ENCODE measurements at regions not wholly inside any gene's neighbourhood (a gene's known extent, or its start where the extent isn't known, plus 50 kb on each side); places are given as distances from the start of the nearest gene placed in this dataset.

DNA sequence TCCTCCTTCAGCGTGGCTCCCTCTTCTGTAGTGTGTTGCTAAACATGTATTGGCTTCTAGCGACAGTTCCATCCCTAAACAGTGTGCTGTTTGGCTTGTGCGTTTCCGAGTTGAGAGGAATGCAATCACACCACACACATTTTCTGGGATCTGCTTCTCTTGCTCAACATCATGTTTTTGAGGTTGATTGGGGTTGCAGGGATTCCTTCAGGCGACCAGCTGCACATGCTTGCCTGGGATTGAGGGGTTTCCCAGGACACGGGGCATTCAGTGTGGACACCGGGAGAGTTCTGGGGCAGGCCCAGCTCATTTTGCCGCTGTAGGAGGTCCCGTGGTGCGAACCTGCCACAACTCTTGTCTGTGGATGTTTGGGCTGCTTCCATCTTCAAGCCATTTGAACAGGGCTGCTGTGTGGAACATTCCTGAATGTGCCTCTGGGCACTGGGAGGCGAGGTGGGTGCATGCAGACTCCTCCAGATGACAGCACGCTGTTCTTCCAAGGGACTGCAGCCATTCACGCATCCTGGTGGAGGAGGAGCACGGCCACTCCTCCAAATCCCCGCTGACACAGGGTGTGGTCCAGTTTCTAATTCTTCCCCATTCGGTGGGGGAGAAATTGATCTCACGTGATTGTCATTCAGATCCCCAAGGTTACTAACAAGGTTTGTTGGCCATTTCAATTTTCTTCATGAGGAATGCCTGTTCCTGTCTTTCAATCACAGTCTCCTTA lies 82.8 kb downstream of the PLXNA1 start:
- Histone ChIP-seq H3K4me3 (no peak overlapping the region), H3K9ac (no peak overlapping the region), H3K36me3 (no peaks in the 10 kb centered on the region), H3K27ac (no peak overlapping the region), H3K27me3 (no peaks in the 10 kb centered on the region), H3F3A (ENCODE audit: low read depth) (peaks cover 7% of the 10 kb centered on the region), H3K79me2 (ENCODE audit: low read depth) (no peaks in the 10 kb centered on the region), H3K9me3 (ENCODE audit: low read depth) (no peaks in the 10 kb centered on the region), H2AFZ (replicated peaks) (no peak overlapping the region), H3K4me2 (no peak overlapping the region), H3K4me1 (peaks cover 5% of the 10 kb centered on the region), H4K20me1 (ENCODE audit: low read depth) (no peaks in the 10 kb centered on the region)
- no peak overlapping the region for H3K4me3 Mint-ChIP-seq
- H3K27ac Mint-ChIP-seq = no peak overlapping the region
- H3K9me3 Mint-ChIP-seq = no peaks in the 10 kb centered on the region
- H3K4me1 Mint-ChIP-seq = peaks cover 23% of the 10 kb centered on the region
- DNase-seq (ENCODE audit: low spot score) = no peak
- peaks cover 6% of the 10 kb centered on the region for H3K27me3 Mint-ChIP-seq (ENCODE audit: insufficient read depth, low read depth)
- no peaks in the 10 kb centered on the region for H3K36me3 Mint-ChIP-seq
- TF ChIP-seq EZH2phosphoT487 (IDR thresholded peaks at IDR 0.05) (no peak), EZH2 (IDR thresholded peaks at IDR 0.05) (no peak)
- TF ChIP-seq, protein P1, sequence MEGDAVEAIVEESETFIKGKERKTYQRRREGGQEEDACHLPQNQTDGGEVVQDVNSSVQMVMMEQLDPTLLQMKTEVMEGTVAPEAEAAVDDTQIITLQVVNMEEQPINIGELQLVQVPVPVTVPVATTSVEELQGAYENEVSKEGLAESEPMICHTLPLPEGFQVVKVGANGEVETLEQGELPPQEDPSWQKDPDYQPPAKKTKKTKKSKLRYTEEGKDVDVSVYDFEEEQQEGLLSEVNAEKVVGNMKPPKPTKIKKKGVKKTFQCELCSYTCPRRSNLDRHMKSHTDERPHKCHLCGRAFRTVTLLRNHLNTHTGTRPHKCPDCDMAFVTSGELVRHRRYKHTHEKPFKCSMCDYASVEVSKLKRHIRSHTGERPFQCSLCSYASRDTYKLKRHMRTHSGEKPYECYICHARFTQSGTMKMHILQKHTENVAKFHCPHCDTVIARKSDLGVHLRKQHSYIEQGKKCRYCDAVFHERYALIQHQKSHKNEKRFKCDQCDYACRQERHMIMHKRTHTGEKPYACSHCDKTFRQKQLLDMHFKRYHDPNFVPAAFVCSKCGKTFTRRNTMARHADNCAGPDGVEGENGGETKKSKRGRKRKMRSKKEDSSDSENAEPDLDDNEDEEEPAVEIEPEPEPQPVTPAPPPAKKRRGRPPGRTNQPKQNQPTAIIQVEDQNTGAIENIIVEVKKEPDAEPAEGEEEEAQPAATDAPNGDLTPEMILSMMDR (IDR thresholded peaks at IDR 0.05) = no peak

DNA sequence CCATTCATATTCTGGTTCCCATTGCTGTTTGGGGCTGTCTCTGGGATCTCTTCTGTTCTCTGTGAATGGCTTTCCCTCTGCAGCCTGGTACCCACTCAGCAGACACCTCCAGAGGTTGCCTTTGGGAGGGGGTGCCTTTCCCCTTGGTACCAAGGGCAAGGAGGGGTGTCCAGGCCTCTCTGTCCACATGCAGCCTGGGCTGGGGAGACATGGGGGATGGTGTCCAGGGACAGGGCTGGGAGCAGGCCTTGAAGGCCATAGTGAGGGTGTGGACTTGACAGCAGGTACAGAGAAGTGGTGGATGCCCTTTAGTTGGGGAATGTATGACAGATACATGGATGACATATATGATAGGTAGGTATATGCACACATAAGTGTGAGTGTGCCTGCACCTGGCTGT lies 83.7 kb downstream of the PLXNA1 start:
- Mint-ChIP-seq H3K4me1 (peaks cover 21% of the 10 kb centered on the region), H3K27me3 (ENCODE audit: insufficient read depth, low read depth) (peaks cover 4% of the 10 kb centered on the region), H3K4me3 (no peak overlapping the region), H3K27ac (no peak overlapping the region), H3K9me3 (no peaks in the 10 kb centered on the region), H3K36me3 (no peaks in the 10 kb centered on the region)
- H3F3A ChIP-seq (ENCODE audit: low read depth) = peaks cover 5% of the 10 kb centered on the region
- peaks cover 4% of the 10 kb centered on the region for H3K4me1 ChIP-seq
- no peaks in the 10 kb centered on the region for H4K20me1 ChIP-seq (ENCODE audit: low read depth)
- H3K9me3 ChIP-seq (ENCODE audit: low read depth) = no peaks in the 10 kb centered on the region
- no peak overlapping the region for H3K4me2 ChIP-seq
- H3K36me3 ChIP-seq = no peaks in the 10 kb centered on the region
- H3K4me3 ChIP-seq = no peak overlapping the region
- no peaks in the 10 kb centered on the region for H3K79me2 ChIP-seq (ENCODE audit: low read depth)
- TF ChIP-seq EZH2 (IDR thresholded peaks at IDR 0.05) = no peak
- TF ChIP-seq EZH2phosphoT487 (IDR thresholded peaks at IDR 0.05) = no peak
- TF ChIP-seq, protein P1 (IDR thresholded peaks at IDR 0.05) = no peak
- H2AFZ ChIP-seq (replicated peaks) = no peak overlapping the region
- H3K27ac ChIP-seq = no peak overlapping the region
- no peak overlapping the region for H3K9ac ChIP-seq
- no peaks in the 10 kb centered on the region for H3K27me3 ChIP-seq
- no peak for DNase-seq (ENCODE audit: low spot score)

DNA sequence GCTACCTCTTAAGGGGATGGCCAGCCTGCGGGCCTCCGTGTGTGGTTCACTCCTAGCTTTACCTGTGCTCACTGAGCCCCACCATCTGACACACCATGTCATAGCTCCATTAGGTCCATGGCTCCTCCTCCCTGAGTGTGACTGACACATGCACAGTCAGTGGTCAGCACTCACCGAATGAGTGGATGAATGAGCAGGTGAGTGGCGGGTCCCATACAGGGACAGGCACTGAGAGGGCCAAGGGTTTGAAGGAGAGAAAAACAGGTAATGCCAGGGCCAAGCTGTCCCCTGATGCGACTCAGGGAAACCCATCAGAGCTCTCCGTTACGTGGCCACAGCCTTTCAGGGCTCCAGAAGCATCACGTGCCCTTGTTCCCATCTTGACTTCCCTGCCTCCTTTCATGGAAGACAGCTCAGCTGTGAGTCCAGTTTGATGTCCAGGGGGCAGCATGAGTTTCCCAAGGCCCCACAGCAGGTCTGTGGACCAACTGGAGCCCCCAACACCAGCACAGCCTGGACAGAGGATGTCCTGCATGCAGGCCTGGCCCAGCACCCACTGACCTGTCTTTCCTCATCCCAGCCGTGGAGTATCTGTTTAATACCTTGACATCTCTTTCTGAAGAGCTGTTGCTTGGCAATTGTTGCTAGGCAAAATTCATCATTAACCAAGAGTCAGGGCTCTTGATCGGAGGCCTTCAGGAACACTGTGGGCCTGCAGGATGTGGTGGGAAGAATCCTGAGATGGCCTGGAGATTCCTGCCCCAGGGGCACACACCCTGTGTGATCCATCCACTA lies 84.4 kb downstream of the PLXNA1 start:
- H3K9me3 ChIP-seq (ENCODE audit: low read depth) = no peaks in the 10 kb centered on the region
- no peaks in the 10 kb centered on the region for H3K4me1 ChIP-seq
- Mint-ChIP-seq H3K9me3 (no peaks in the 10 kb centered on the region), H3K27ac (peak overlapping the region; percentile 37), H3K27me3 (ENCODE audit: insufficient read depth, low read depth) (peaks cover 5% of the 10 kb centered on the region), H3K4me1 (peaks cover 17% of the 10 kb centered on the region), H3K4me3 (no peak overlapping the region), H3K36me3 (no peaks in the 10 kb centered on the region)
- no peaks in the 10 kb centered on the region for H3K79me2 ChIP-seq (ENCODE audit: low read depth)
- H3K4me3 ChIP-seq = no peak overlapping the region
- no peaks in the 10 kb centered on the region for H3F3A ChIP-seq (ENCODE audit: low read depth)
- DNase-seq (ENCODE audit: low spot score) = no peak
- H3K9ac ChIP-seq = no peak overlapping the region
- no peaks in the 10 kb centered on the region for H3K27me3 ChIP-seq
- H3K27ac ChIP-seq = no peak overlapping the region
- no peaks in the 10 kb centered on the region for H3K36me3 ChIP-seq
- no peak overlapping the region for H2AFZ ChIP-seq (replicated peaks)
- TF ChIP-seq, protein P1 (IDR thresholded peaks at IDR 0.05) = no peak
- TF ChIP-seq EZH2 (IDR thresholded peaks at IDR 0.05) = no peak
- no peak for TF ChIP-seq EZH2phosphoT487 (IDR thresholded peaks at IDR 0.05)
- no peak overlapping the region for H3K4me2 ChIP-seq
- H4K20me1 ChIP-seq (ENCODE audit: low read depth) = no peaks in the 10 kb centered on the region
